Suprapubic skin (tissue), 3 donors: ENCODE measurements at regions not wholly inside any gene's neighbourhood (a gene's known extent, or its start where the extent isn't known, plus 50 kb on each side); places are given as distances from the start of the nearest gene placed in this dataset.

Source experiments
- POLR2AphosphoS5 ChIP-seq, 3 donors: sonication (generic); formaldehyde crosslinking; IDR thresholded peaks; one replicate each; pipeline ENCODE4 v1.6.1; 2017; ENCODE audit warnings: antibody characterized with exemption in 3 of 3
- TF ChIP-seq, protein P1 (sequence below), 2 donors: fragments of 200-600 bp in 1 of 2; fragments of 450-650 bp in 1 of 2; sonication (generic) in 1 of 2; IDR thresholded peaks; one replicate each; pipeline ENCODE4 v1.5.1; 2016 to 2019; ENCODE audit warnings: antibody characterized with exemption in 2 of 2, mild to moderate bottlenecking in 1 of 2, moderate library complexity in 1 of 2

DNA sequence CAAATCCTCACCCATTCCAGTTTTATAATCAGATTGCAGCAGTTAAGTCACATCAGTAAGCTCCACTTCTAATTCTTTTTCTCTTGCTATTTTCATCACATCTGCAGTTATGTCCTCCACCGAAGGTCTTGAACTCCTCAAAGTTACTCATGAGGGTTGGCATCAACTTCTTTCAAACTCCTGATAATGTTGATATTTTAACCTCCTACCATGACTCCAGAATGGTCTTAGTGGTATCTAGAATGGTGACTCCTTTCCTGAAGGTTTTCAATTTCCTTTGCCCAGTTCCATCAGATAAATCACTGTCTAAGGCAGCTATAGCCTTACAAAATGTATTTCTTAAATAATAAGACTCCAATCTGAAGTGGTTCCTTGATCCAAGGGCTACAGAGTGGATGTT lies 53.8 kb upstream of the EDIL3 start:
- TF ChIP-seq, protein P1, sequence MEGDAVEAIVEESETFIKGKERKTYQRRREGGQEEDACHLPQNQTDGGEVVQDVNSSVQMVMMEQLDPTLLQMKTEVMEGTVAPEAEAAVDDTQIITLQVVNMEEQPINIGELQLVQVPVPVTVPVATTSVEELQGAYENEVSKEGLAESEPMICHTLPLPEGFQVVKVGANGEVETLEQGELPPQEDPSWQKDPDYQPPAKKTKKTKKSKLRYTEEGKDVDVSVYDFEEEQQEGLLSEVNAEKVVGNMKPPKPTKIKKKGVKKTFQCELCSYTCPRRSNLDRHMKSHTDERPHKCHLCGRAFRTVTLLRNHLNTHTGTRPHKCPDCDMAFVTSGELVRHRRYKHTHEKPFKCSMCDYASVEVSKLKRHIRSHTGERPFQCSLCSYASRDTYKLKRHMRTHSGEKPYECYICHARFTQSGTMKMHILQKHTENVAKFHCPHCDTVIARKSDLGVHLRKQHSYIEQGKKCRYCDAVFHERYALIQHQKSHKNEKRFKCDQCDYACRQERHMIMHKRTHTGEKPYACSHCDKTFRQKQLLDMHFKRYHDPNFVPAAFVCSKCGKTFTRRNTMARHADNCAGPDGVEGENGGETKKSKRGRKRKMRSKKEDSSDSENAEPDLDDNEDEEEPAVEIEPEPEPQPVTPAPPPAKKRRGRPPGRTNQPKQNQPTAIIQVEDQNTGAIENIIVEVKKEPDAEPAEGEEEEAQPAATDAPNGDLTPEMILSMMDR (IDR thresholded peaks at IDR 0.05) = no peak
- no peak for TF ChIP-seq POLR2AphosphoS5 (IDR thresholded peaks at IDR 0.05)
